PC-9 (cell line): ENCODE measurements at regions not wholly inside any gene's neighbourhood (a gene's known extent, or its start where the extent isn't known, plus 50 kb on each side); places are given as distances from the start of the nearest gene placed in this dataset.

ENCODE experiments used
- BruUV-seq: library from RNA; stranded (reverse); fragments of 400-500 nt; replicated peaks from 2 replicates; lab custom pipeline; 2021; lab: Mats Ljungman, UMichigan
- CTCF ChIA-PET: fragments of 300-600 bp; sonication (Branson Sonifier 250); formaldehyde crosslinking; loops from one replicate; lab custom pipeline; 2022; ENCODE audit warnings: antibody characterized with exemption; lab: Charles Lee
- POLR2A ChIA-PET: fragments of 300-600 bp; sonication (Branson Sonifier 250); formaldehyde crosslinking; loops from one replicate; lab custom pipeline; 2022; ENCODE audit warnings: antibody characterized with exemption; ENCODE audit not compliant: unreplicated experiment; lab: Charles Lee
- DNase-seq, 2 experiments: peaks; one replicate each; pipeline versions ENCODE4 v3.0.0 to v3.0.0-alpha.2; 2015 to 2022; ENCODE audit warnings: mixed read lengths in 1 of 2
- H2AFZ ChIP-seq: fragments of 200-600 bp; sonication (generic); 2 replicates; pipeline ENCODE4 v1.8.1; 2017; ENCODE audit warnings: antibody characterized with exemption
- H3F3A ChIP-seq: fragments of 200-600 bp; sonication (generic); 2 replicates; pipeline ENCODE4 v1.8.1; 2017; ENCODE audit warnings: antibody characterized with exemption, mild to moderate bottlenecking, low read depth; ENCODE audit not compliant: insufficient read depth
- H3K27ac ChIP-seq: fragments of 200-600 bp; sonication (generic); 2 replicates; pipeline ENCODE4 v1.6.1; 2016; ENCODE audit warnings: mixed run types
- H3K27me3 ChIP-seq: fragments of 200-600 bp; sonication (generic); 2 replicates; pipeline ENCODE4 v1.6.1; 2016; ENCODE audit warnings: low read depth, mixed run types; ENCODE audit not compliant: insufficient read depth
- H3K36me3 ChIP-seq: fragments of 200-600 bp; sonication (generic); 2 replicates; pipeline ENCODE4 v1.6.1; 2016; ENCODE audit warnings: low read depth, mixed run types
- H3K4me1 ChIP-seq: fragments of 200-600 bp; sonication (generic); replicated peaks from 2 replicates; pipeline ENCODE4 v1.6.1; 2016; ENCODE audit warnings: mixed run types; ENCODE audit not compliant: insufficient read depth
- H3K4me2 ChIP-seq: fragments of 200-600 bp; sonication (generic); 2 replicates; pipeline ENCODE4 v1.6.1; 2017; ENCODE audit warnings: mixed run types
- H3K4me3 ChIP-seq: fragments of 200-600 bp; sonication (generic); 2 replicates; pipeline ENCODE4 v1.6.1; 2016; ENCODE audit warnings: mixed run types
- H3K79me2 ChIP-seq: fragments of 200-600 bp; sonication (generic); 2 replicates; pipeline ENCODE4 v1.6.1; 2017; ENCODE audit warnings: low read depth, mixed run types
- H3K9me2 ChIP-seq: fragments of 200-600 bp; sonication (generic); 2 replicates; pipeline ENCODE4 v1.8.1; 2017; ENCODE audit warnings: mild to moderate bottlenecking; ENCODE audit not compliant: insufficient read depth
- H3K9me3 ChIP-seq: fragments of 200-600 bp; sonication (generic); 2 replicates; pipeline ENCODE4 v1.8.1; 2016; ENCODE audit warnings: low read depth; ENCODE audit not compliant: insufficient read depth
- H4K20me1 ChIP-seq: fragments of 200-600 bp; sonication (generic); 2 replicates; pipeline ENCODE4 v1.8.1; 2017; ENCODE audit not compliant: insufficient read depth
- EZH2 ChIP-seq: fragments of 200-600 bp; sonication (generic); IDR thresholded peaks from 2 replicates; pipeline ENCODE4 v1.8.0; 2017; ENCODE audit warnings: antibody characterized with exemption, low read depth
- intact Hi-C: fragments of 100-400 bp; cut with micrococcal nuclease; formaldehyde crosslinking; loops from one replicate; pipeline ENCODE4 v1.10.0; 2022; ENCODE audit not compliant: unreplicated experiment
- TF ChIP-seq, protein P1 (sequence below): fragments of 200-600 bp; sonication (generic); conservative IDR thresholded peaks from 2 replicates; pipeline ENCODE4 v1.6.1; 2017; ENCODE audit warnings: mixed run types, antibody characterized with exemption, mild to moderate bottlenecking, moderate library complexity

DNA sequence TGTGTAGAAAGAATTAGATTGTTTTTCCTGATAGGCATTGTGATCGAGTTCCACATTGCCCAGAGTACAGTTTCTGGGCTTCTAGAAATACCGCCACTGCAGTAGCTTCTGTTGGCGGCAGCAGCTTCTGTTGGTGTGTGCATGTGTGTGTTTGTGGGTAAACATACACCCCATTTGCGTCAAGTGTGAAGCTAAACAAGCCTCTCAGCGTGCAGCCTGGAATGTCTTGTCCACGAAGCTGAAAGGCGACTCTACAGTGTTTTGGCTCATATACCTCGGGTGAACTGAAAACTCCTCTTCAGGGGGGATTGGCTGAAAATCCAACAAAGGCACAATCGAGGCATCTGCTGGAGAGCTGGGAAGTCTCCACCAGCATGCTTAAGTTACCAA lies 112.0 kb upstream of the E2F8 start:
- Histone ChIP-seq H3K9me3 (no peaks in the 10 kb centered on the region), H3K27me3 (no peaks in the 10 kb centered on the region), H3K9me2 (no peaks in the 10 kb centered on the region), H3K79me2 (no peaks in the 10 kb centered on the region), H3K4me2 (no peak overlapping the region), H3K27ac (no peak overlapping the region), H3K4me1 (no peaks in the 10 kb centered on the region), H2AFZ (no peak overlapping the region), H3F3A (no peaks in the 10 kb centered on the region), H3K36me3 (no peaks in the 10 kb centered on the region), H4K20me1 (no peaks in the 10 kb centered on the region), H3K4me3 (no peak overlapping the region)
- intact Hi-C loops = no loop called here
- TF ChIP-seq, protein P1, sequence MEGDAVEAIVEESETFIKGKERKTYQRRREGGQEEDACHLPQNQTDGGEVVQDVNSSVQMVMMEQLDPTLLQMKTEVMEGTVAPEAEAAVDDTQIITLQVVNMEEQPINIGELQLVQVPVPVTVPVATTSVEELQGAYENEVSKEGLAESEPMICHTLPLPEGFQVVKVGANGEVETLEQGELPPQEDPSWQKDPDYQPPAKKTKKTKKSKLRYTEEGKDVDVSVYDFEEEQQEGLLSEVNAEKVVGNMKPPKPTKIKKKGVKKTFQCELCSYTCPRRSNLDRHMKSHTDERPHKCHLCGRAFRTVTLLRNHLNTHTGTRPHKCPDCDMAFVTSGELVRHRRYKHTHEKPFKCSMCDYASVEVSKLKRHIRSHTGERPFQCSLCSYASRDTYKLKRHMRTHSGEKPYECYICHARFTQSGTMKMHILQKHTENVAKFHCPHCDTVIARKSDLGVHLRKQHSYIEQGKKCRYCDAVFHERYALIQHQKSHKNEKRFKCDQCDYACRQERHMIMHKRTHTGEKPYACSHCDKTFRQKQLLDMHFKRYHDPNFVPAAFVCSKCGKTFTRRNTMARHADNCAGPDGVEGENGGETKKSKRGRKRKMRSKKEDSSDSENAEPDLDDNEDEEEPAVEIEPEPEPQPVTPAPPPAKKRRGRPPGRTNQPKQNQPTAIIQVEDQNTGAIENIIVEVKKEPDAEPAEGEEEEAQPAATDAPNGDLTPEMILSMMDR = no peak
- TF ChIP-seq EZH2 = no peak
- BruUV-seq = no TSS peak
- ChIA-PET CTCF (no interaction called here), POLR2A (no interaction called here)
- no peak for DNase-seq

DNA sequence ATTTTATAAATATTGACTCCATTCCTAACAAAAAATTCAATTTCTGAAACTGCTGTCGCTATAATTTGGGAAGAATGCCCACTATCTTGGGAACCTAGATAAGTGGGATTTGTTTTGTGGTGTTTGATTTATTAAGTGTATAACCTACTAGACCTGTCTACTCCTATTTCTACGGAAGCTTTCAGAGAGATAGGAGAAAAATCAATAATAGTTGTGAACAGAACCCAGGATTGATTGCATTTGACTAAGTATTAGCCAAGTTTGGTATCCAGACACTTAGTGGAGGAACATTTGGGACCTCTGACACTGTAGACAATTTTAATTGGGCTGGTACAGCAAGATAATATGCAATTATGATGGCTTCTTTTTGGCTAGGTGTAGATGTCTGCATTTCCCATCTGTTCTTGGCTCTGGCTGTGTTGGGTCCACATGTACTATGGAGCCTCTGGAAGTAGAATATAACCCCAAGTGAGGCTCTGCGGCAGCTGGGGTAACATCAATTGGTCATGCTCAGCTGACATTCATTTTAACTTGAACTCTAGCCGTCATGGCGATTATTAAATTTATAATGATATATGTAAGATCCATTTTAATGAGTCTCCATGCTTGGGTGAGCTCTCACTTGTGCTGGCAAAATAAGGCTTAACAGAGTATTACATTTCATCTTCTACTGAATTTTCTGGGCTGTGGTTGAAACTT lies 111.5 kb upstream of the E2F8 start:
- Histone ChIP-seq H3F3A (no peaks in the 10 kb centered on the region), H3K27me3 (no peaks in the 10 kb centered on the region; the same call in 1 of the 2 replicates), H3K4me3 (no peak overlapping the region), H3K4me2 (no peak overlapping the region), H3K79me2 (no peaks in the 10 kb centered on the region), H4K20me1 (no peaks in the 10 kb centered on the region), H3K9me3 (no peaks in the 10 kb centered on the region), H3K27ac (no peak overlapping the region), H2AFZ (no peak overlapping the region), H3K36me3 (no peaks in the 10 kb centered on the region), H3K9me2 (no peaks in the 10 kb centered on the region), H3K4me1 (no peaks in the 10 kb centered on the region)
- no peak for TF ChIP-seq EZH2
- TF ChIP-seq, protein P1 = no peak
- BruUV-seq = no TSS peak
- intact Hi-C loops = no loop called here
- DNase-seq = no peak
- POLR2A ChIA-PET = no interaction called here
- CTCF ChIA-PET = no interaction called here

DNA sequence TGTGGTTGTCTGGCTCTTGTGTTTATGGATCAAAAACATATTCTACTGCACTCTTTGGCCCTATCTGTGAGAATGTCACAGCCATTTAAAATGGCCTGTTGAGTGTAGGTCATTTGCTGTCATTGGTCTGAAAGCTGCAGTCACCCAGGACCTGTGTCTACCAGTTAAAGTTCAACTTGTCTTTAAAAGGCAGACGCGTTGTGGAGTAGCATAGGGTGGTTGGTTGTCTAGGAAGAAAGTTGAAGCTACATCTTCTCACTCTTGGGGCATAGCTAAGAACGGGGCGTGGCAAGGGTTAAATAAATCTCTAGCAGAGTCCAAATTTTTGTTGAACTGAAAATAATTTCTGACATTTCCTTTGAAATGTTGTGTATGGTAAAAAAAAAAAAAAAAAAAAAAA lies 110.7 kb upstream of the E2F8 start:
- Histone ChIP-seq H3K27ac (no peak overlapping the region), H3F3A (no peaks in the 10 kb centered on the region), H3K4me3 (no peak overlapping the region), H3K36me3 (no peaks in the 10 kb centered on the region), H3K4me2 (no peak overlapping the region), H3K27me3 (peaks cover 7% of the 10 kb centered on the region), H3K4me1 (no peaks in the 10 kb centered on the region), H3K9me2 (no peaks in the 10 kb centered on the region), H3K9me3 (no peaks in the 10 kb centered on the region), H3K79me2 (no peaks in the 10 kb centered on the region), H4K20me1 (no peaks in the 10 kb centered on the region), H2AFZ (no peak overlapping the region)
- DNase-seq = no peak
- BruUV-seq = no TSS peak
- TF ChIP-seq EZH2 = no peak
- TF ChIP-seq, protein P1 = no peak
- intact Hi-C loops = no loop called here
- CTCF ChIA-PET = no interaction called here
- POLR2A ChIA-PET = no interaction called here
